ENCODE measurements at regions not wholly inside any gene's neighbourhood (a gene's known extent, or its start where the extent isn't known, plus 50 kb on each side); places are given as distances from the start of the nearest gene placed in this dataset.

GRCh38 chr15:69718916-69719315 is 266.3 kb downstream of the RPLP1 start:
- DNase-seq, result peak in 1 of 5 donors; percentile 47

- DNase-seq, result peak; percentile 27 to 75 (median 53)
Measured at GRCh38 chr15:69719527-69720240, 267.1 kb downstream of the RPLP1 start.

DNA sequence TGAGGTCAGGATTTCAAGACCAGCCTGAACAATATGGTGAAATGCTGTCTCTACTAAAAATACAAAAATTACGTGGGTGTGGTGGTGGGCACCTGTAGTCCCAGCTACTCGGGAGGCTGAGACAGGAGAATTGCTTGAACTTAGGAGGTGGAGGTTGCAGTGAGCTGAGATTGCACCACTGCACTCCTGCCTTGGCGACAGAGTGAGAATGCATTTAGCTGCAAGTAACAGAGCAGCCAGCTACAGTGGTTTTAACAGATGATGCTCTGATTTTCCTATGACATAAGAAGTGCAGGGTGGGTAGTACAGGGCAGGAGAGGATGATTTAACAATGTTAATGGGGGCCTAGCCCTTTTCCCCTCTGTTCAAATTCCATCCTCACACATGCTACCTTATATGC is 267.9 kb downstream of the RPLP1 start:
- peak in 1 of 5 donors; percentile 29 for DNase-seq

GRCh38 chr15:69722924-69723323 is 270.3 kb downstream of the RPLP1 start:
- DNase-seq, result no peak

GRCh38 chr15:69723404-69724096 is 270.9 kb downstream of the RPLP1 start:
- DNase-seq, result no peak

DNA sequence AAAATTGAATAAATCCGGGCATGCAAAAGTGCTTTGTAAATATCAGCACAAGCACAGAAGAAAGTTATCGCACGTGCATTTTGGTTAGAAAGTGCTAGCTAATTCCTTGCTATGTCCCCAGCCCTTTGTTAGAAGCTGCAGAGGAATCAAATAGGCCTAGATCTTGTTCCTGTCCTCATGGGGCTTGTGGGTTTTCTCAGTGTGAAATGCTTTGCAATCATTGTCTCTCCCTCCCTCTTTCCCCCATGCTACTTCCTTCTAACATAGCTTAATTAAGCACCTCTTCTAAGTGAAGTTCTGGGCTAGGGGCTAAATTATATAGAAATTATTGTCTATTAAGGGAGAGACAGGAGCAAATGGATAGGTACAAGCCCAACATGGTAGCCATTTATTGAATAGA is 271.7 kb downstream of the RPLP1 start:
- no peak for DNase-seq

- no peak for DNase-seq
Measured at GRCh38 chr15:69725275-69725674, 272.7 kb downstream of the RPLP1 start.

DNA sequence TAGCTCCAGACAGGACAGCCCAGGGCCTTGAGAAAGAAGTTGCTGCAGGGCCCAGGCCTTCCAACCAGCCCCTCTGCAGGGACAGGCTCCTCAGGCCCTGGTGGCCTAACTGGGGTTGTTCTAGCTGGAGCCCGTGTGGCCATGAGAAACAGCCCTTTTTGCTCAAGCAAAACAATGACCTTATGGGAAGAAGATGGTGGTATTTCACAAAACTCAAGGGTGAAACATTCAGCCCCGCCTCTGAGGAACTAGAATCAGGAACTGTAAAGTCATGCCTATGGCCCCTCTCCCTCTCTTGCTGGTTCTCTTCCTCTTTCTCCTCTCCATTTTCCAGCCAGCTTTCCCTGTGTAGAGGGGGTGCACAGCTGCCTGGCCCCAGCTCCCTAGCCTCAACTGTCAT is 273.3 kb downstream of the RPLP1 start:
- DNase-seq, result no peak

- no peak for DNase-seq
Measured at GRCh38 chr15:69727121-69727924, 274.7 kb downstream of the RPLP1 start.

DNA sequence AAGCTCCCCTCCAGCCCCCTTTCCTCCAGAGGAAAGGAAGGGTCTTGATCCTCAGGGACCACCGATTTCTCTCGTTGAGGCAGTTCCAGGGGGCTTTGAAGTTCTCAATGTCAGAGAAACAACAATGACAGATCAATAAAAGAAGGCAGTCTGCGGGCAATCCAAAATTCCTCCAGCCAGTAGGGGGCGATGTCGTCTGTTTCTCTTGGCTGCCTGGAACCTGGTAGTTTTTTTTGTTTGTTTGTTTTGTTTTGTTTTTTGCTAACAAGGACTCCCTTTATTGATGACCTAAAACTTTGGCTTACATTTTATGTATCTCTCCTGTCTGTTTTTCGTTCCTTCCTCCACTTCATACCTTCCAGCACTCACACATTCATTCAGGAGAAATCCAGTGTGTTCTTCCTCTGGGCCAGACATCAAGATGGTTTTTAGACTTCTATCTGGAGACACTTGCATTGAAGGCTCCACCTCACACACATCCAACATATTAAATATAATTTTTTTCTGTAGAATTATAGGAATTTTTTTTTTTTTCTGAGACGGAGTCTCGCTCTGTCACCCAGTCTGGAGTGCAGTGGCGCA is 276.6 kb downstream of the RPLP1 start:
- DNase-seq, result peak; percentile 34 to 71 (median 57)

DNA sequence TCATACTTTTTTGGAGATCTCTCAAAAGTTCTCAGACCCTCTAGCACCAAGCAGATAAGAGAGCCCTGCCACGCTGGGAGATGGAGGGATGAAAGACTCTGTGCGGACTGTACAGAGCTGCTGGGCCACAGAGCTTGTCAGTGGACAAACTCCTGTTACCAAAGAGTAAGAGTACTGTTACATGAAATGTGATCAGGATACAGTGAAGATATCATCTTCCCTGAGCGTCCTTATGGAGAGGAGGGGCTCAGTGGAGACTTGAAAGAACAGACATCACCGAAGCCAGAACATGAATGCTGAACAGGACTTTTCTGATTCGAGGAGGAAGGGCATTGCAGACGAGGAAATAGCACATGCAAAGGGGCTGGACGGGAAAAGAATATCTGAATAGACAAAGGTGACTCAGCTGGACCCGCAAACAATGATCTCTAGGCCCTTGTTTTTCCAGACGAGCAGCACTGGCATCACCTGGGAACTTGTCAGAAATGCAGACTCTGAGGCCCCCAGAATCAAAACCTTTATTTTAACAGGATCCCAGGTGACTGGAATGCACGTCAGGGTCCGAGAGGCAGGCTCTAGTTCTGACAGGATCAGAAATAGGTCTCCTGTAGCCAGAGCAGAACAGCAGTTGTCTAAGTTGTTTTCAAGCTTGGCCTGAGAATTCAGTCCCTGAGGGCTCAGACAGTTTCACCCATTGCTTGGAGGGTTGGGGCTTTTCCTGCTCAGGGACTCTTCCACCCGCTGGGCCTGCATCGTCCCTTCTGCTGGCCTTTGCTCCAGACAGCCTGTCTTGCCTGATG is 277.9 kb downstream of the RPLP1 start:
- DNase-seq, result no peak

DNA sequence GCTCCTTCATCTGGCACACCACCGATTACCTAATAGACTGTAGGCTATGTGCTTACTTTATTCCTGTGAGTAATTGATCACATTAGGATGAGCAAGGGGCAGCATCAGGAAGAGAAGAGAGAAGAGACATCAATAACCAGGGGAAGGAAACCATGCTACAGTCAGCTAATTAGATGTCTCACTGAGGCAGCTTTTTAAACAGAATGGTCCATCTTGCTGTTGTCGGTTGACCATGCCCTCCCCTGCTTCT is 278.4 kb downstream of the RPLP1 start:
- DNase-seq, result no peak

- no peak for DNase-seq
Measured at GRCh38 chr15:69731581-69731980, 279.0 kb downstream of the RPLP1 start.

DNA sequence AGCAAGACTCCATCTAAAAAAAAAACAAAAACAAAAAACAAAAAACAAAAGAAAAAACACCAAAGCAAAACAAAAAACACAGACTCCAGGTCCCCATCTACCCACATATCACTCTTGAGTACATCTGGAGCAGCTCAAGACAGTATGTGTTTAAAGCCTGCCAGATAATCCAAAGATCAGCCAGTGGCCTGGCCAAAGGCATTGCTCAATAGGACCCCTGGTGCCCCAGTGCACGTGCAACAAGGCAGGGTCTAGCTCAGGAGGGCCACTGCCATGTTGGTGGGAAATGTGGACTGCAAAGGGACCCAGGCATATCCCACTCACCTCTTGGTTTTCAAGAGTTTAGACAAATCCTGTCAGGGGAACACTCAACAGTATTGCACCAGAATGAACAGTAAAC is 279.5 kb downstream of the RPLP1 start:
- DNase-seq, result no peak

- no peak for DNase-seq
Measured at GRCh38 chr15:69734699-69735098, 282.1 kb downstream of the RPLP1 start.

GRCh38 chr15:69735121-69735520 is 282.5 kb downstream of the RPLP1 start:
- DNase-seq, result no peak

GRCh38 chr15:69736161-69736560 is 283.5 kb downstream of the RPLP1 start:
- no peak for DNase-seq

DNA sequence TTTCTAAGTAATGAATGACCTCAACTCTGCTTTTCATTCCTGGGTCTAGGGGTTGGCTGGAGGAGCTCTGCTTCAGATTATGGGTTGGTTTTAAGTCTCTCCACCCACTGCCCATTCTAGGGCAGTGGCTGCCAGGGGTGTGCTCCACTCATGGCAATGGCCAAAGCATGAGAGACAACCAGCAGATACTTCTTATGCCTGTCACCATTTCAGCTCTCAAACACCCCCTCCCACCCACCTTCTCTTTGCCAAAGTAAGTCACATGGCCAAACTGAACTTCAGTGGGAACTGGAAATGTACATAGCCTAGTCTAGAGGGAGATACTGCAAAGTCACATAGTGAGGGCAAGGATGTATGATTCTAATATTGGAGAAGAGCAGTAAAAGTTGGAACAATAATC is 285.3 kb downstream of the RPLP1 start:
- DNase-seq, result no peak

GRCh38 chr15:69740684-69741083 is 288.1 kb downstream of the RPLP1 start:
- no peak for DNase-seq

DNA sequence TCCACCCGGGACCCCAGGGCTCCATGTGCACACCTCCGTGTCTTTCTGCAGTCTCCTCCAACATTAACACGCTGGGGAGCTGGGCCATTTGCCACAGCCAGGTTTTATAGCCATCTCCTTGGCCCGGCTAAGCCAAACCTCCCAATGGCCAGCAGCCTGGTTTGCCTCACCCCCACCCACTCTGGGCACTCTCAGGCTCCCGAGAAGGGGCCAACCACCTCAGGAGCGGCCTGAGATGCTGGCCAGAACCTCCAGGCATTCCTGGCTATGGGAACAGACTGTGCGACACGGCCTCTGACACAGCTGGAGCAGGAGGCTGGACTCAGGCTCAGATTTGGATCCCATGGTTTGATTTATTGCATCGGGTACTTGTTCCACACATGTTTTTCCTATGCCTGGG is 289.7 kb downstream of the RPLP1 start:
- DNase-seq, result no peak

DNA sequence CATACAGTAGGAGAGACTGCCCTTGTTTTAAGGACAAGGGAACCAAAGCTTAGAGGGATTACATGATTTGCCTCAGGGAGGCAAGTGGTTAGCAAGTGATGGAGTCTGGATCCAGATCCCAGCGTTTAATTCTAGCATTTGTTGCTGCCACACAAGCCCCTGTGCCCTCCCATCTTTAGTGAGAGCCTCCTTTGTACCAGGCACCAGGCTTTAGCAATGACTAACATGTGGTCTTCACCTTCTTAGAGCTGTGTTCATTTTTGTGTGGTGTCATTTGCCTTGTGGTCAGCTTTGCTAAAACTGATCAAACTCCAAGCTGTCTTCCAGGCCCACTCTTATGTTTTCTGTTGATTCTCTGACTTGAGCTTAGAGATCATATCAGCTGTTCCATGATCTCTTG is 290.5 kb downstream of the RPLP1 start:
- DNase-seq, result no peak

DNA sequence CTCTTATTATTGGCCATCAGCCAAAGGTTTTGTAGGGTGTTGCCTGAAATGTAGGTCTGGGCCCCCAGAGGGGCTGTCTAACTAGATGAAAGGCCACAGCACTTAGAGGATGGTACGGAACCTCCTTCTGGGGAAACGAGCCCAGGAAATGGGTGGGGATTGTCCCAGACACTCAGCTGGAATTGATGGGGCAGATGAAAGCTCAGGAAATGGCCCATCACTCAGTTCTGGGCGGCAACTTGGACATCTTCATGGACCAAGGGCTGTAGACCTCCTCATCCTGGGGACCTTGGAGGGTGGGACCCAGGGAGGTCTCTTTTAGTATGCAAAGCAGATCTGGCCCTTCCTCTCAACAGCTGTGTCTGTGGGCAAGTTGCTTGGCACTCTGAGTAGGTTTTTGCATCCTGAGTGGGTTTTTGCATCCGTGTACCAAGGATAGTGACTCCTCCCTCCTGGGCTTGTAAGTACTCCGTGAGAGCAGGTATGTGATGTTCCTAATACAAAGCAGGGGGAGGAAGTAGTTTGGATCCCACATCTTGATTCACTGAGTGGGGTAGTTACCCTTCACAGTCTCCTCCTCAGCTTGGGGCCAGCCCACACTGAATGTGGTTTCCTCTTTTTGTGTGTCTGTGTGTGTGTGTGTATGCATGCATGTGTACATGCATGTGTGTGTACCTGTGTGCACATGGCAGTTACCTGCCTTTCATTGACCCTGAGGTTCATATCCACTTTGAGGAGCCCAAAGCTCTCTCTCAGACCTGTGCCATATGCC is 292.0 kb downstream of the RPLP1 start:
- no peak for DNase-seq

All from T-helper 1 cell (primary cell).